Thyroid gland (tissue), 4 donors: ENCODE measurements at regions not wholly inside any gene's neighbourhood (a gene's known extent, or its start where the extent isn't known, plus 50 kb on each side); places are given as distances from the start of the nearest gene placed in this dataset.

ENCODE experiments used
- DNase-seq, 2 donors: peaks; one replicate each; pipeline ENCODE4 v3.0.0-alpha.2; 2019
- H3K27ac ChIP-seq, 3 donors: fragments of 200-600 bp; sonication (generic); 1 replicate in 2 of 3; 2 replicates in 1 of 3; pipeline ENCODE4 v1.5.1; 2016 to 2019; ENCODE audit warnings: mild to moderate bottlenecking in 1 of 3, moderate library complexity in 1 of 3
- H3K27me3 ChIP-seq: fragments of 200-600 bp; sonication (generic); one replicate; pipeline ENCODE4 v1.5.1; 2019
- H3K36me3 ChIP-seq, 2 donors: fragments of 200-600 bp; sonication (generic); one replicate each; pipeline ENCODE4 v1.5.1; 2016 to 2019
- H3K4me1 ChIP-seq, 2 donors: fragments of 200-600 bp; sonication (generic); one replicate each; pipeline ENCODE4 v1.5.1; 2017 to 2019
- H3K4me3 ChIP-seq, 3 donors: fragments of 200-600 bp; sonication (generic); replicated peaks in 1 of 3; 1 replicate in 2 of 3; 2 replicates in 1 of 3; pipeline ENCODE4 v1.5.1; 2016; ENCODE audit warnings: mild to moderate bottlenecking in 1 of 3
- H3K9me3 ChIP-seq: fragments of 200-600 bp; sonication (generic); one replicate; pipeline ENCODE4 v1.5.1; 2017
- CTCF ChIP-seq, 6 experiments: fragments of 200-600 bp in 3 of 6; fragments of 450-650 bp in 3 of 6; sonication (generic) in 3 of 6; IDR thresholded peaks; one replicate each; pipeline ENCODE4 v1.5.1; 2016 to 2019; ENCODE audit warnings: antibody characterized with exemption in 6 of 6, mild to moderate bottlenecking in 2 of 6, inconsistent platforms in 1 of 6, moderate library complexity in 1 of 6
- POLR2A ChIP-seq, 2 donors: fragments of 450-650 bp; IDR thresholded peaks; one replicate each; pipeline ENCODE4 v1.6.1; 2017; ENCODE audit warnings: antibody characterized with exemption in 2 of 2, mild to moderate bottlenecking in 2 of 2, moderate library complexity in 1 of 2
- WGBS, 2 donors: methylation state at CpG; one replicate each; pipeline ENCODE4 v1.1.5; 2017; 5-methylcytosine and 5-hydroxymethylcytosine counted together
- intact Hi-C: fragments of 100-400 bp; cut with DNase I; formaldehyde crosslinking; loops from one replicate; pipeline ENCODE4 v1.15.1; 2023

- no peaks in the 10 kb centered on the region for H3K4me1 ChIP-seq
- 91 to 95% methylated on average over 4 of the region's 4 CpGs for WGBS, 2 donors
- intact Hi-C loops, result no loop called here
- TF ChIP-seq POLR2A (IDR thresholded peaks at IDR 0.05) (no peak), CTCF (IDR thresholded peaks at IDR 0.05) (no peak)
- H3K27me3 ChIP-seq, result no peaks in the 10 kb centered on the region
- no peak overlapping the region for H3K4me3 ChIP-seq
- no peaks in the 10 kb centered on the region for H3K9me3 ChIP-seq
- no peak overlapping the region for H3K27ac ChIP-seq
- no peaks in the 10 kb centered on the region for H3K36me3 ChIP-seq
- no peak for DNase-seq
Observed at GRCh38 chr13:21813110-21813509, 142.2 kb downstream of the FGF9 start.

- TF ChIP-seq CTCF (IDR thresholded peaks at IDR 0.05), result no peak
- no peak for TF ChIP-seq POLR2A (IDR thresholded peaks at IDR 0.05)
- intact Hi-C loops, result no loop called here
- Histone ChIP-seq H3K4me3 (no peak overlapping the region), H3K9me3 (no peaks in the 10 kb centered on the region), H3K4me1 (no peaks in the 10 kb centered on the region), H3K27me3 (no peaks in the 10 kb centered on the region), H3K27ac (no peak overlapping the region), H3K36me3 (no peaks in the 10 kb centered on the region)
- no peak for DNase-seq
- 62 to 70% methylated on average over 4 of the region's 4 CpGs for WGBS, 2 donors
Observed at GRCh38 chr13:21813844-21814243, 143.0 kb downstream of the FGF9 start.

GRCh38 chr13:21814604-21815003 lies 143.7 kb downstream of the FGF9 start:
- no peak for DNase-seq
- Histone ChIP-seq H3K9me3 (no peaks in the 10 kb centered on the region), H3K36me3 (no peaks in the 10 kb centered on the region), H3K27ac (no peak overlapping the region), H3K4me3 (no peak overlapping the region), H3K4me1 (no peaks in the 10 kb centered on the region), H3K27me3 (no peaks in the 10 kb centered on the region)
- intact Hi-C loops, result no loop called here
- 85 to 89% methylated on average over 7 of the region's 7 CpGs for WGBS, 2 donors
- TF ChIP-seq CTCF (IDR thresholded peaks at IDR 0.05), result no peak
- no peak for TF ChIP-seq POLR2A (IDR thresholded peaks at IDR 0.05)

- WGBS, 2 donors, result 96 to 99% methylated on average over 13 to 15 of the region's 25 CpGs
- intact Hi-C loops, result no loop called here
- Histone ChIP-seq H3K27me3 (no peaks in the 10 kb centered on the region), H3K9me3 (no peaks in the 10 kb centered on the region), H3K4me1 (no peaks in the 10 kb centered on the region), H3K4me3 (no peak overlapping the region), H3K27ac (no peak overlapping the region), H3K36me3 (no peaks in the 10 kb centered on the region)
- no peak for DNase-seq
- TF ChIP-seq POLR2A (IDR thresholded peaks at IDR 0.05) (no peak), CTCF (IDR thresholded peaks at IDR 0.05) (no peak)
Observed at GRCh38 chr13:21817878-21818277, 147.0 kb downstream of the FGF9 start.

GRCh38 chr13:21822029-21822428 lies 151.2 kb downstream of the FGF9 start:
- H3K36me3 ChIP-seq, result no peaks in the 10 kb centered on the region
- TF ChIP-seq CTCF (IDR thresholded peaks at IDR 0.05) (no peak), POLR2A (IDR thresholded peaks at IDR 0.05) (no peak)
- H3K27ac ChIP-seq, result no peak overlapping the region
- WGBS, 2 donors, result 37 to 46% methylated on average over 4 of the region's 4 CpGs
- H3K4me1 ChIP-seq, result no peaks in the 10 kb centered on the region
- intact Hi-C loops, result no loop called here
- H3K27me3 ChIP-seq, result no peaks in the 10 kb centered on the region
- DNase-seq, result no peak
- H3K4me3 ChIP-seq, result no peak overlapping the region
- H3K9me3 ChIP-seq, result no peaks in the 10 kb centered on the region
